K562 (cell line): ENCODE measurements at regions not wholly inside any gene's neighbourhood (a gene's known extent, or its start where the extent isn't known, plus 50 kb on each side); places are given as distances from the start of the nearest gene placed in this dataset.

ENCODE experiments used
- ATAC-seq: fragments of 200-7000 bp; cut with Tn5 transposase; 3 replicates; pipeline ENCODE4 v1.9.1; 2020; ENCODE audit warnings: moderate library complexity
- BruUV-seq: library from RNA; stranded (reverse); fragments of 400-500 nt; replicated peaks from 2 replicates; lab custom pipeline; 2021; lab: Mats Ljungman, UMichigan
- CTCF ChIA-PET: fragments of 300-600 bp; formaldehyde crosslinking; extraction: SDS; loops from one replicate; lab custom pipeline; 2021; ENCODE audit warnings: low intra/inter-chr PET ratio; lab: Yijun Ruan, JAX
- POLR2A ChIA-PET: fragments of 300-600, 350-650 bp; sonication (Branson Sonifier 250); formaldehyde crosslinking; extraction: SDS; loops from one replicate; lab custom pipeline; 2021; ENCODE audit warnings: antibody characterized with exemption, inconsistent platforms; lab: Yijun Ruan, JAX
- DNase-seq, 4 experiments: peaks; one replicate each; pipeline versions ENCODE4 v3.0.0 to v3.0.0-alpha.2; 2011 to 2018; ENCODE audit warnings: low spot score in 3 of 4, mixed read lengths in 3 of 4; ENCODE audit errors: extremely low read depth in 1 of 4
- FAIRE-seq: peaks from 2 replicates; lab custom pipeline; 2011; peaks lifted over from hg19 to GRCh38; lab: Jason Lieb, UNC
- H2AFZ ChIP-seq: 2 replicates; pipeline ENCODE4 v1.6.0; 2011; ENCODE audit warnings: low read depth, low read length, control low read depth, inconsistent platforms
- H3K27ac ChIP-seq: fragments of 200-600 bp; 3 replicates; pipeline ENCODE4 v1.8.0; 2011; ENCODE audit warnings: low read depth, mild to moderate bottlenecking, control low read depth, inconsistent platforms, low read length, moderate library complexity, mixed read lengths; ENCODE audit errors: extremely low read depth
- H3K27me3 ChIP-seq, 2 experiments: fragments of 300-600 bp in 1 of 2; 2 replicates in 1 of 2; 3 replicates in 1 of 2; pipeline versions ENCODE4 v1.6.0 to v1.8.0; 2011; ENCODE audit warnings: inconsistent platforms in 2 of 2, low read length in 2 of 2, mild to moderate bottlenecking in 1 of 2, mixed read lengths in 1 of 2, moderate library complexity in 1 of 2; ENCODE audit not compliant: control insufficient read depth in 2 of 2, insufficient read depth in 2 of 2
- H3K36me3 ChIP-seq: fragments of 300-600 bp; 3 replicates; pipeline ENCODE4 v1.8.0; 2011; ENCODE audit warnings: mild to moderate bottlenecking, low read length, inconsistent platforms; ENCODE audit not compliant: control insufficient read depth, insufficient read depth
- H3K4me1 ChIP-seq, 2 experiments: fragments of 200-600 bp in 1 of 2; replicated peaks in 1 of 2; 2 replicates in 1 of 2; 3 replicates in 1 of 2; pipeline versions ENCODE4 v1.5.1 to v1.8.0; 2011; ENCODE audit warnings: inconsistent platforms in 2 of 2, low read length in 2 of 2, mild to moderate bottlenecking in 1 of 2, mixed read lengths in 1 of 2, moderate library complexity in 1 of 2; ENCODE audit not compliant: control insufficient read depth in 2 of 2, insufficient read depth in 2 of 2
- H3K4me2 ChIP-seq: 2 replicates; pipeline ENCODE4 v1.6.1; 2011; ENCODE audit warnings: low read length, control low read depth, inconsistent platforms, mixed read lengths; ENCODE audit not compliant: insufficient read depth
- H3K4me3 ChIP-seq: fragments of 200-600 bp; sonication (generic), shearing (Covaris generic); 2 replicates; pipeline ENCODE4 v1.5.1; 2016; ENCODE audit warnings: control low read depth, inconsistent platforms
- H3K79me2 ChIP-seq: fragments of 200-600 bp; 3 replicates; pipeline ENCODE4 v1.8.0; 2011; ENCODE audit warnings: low read length, inconsistent platforms; ENCODE audit not compliant: control insufficient read depth, insufficient read depth
- H3K9ac ChIP-seq, 2 experiments: 2 replicates each; pipeline versions ENCODE4 v1.6.0 to v1.6.1; 2011; ENCODE audit warnings: low read depth in 2 of 2, low read length in 2 of 2, control low read depth in 1 of 2, inconsistent platforms in 1 of 2, mild to moderate bottlenecking in 1 of 2, mixed read lengths in 1 of 2; ENCODE audit not compliant: insufficient read depth in 1 of 2
- H3K9me1 ChIP-seq: one replicate; pipeline ENCODE4 v1.6.0; 2011; ENCODE audit warnings: inconsistent platforms, mild to moderate bottlenecking, low read length, moderate library complexity; ENCODE audit not compliant: control insufficient read depth, insufficient read depth
- H3K9me3 ChIP-seq: replicated peaks from 2 replicates; pipeline ENCODE4 v1.5.1; 2011; ENCODE audit warnings: low read depth, low read length, inconsistent platforms; ENCODE audit not compliant: control insufficient read depth, insufficient read depth
- H4K20me1 ChIP-seq: replicated peaks from 2 replicates; pipeline ENCODE4 v1.6.1; 2011; ENCODE audit warnings: low read length, inconsistent platforms, mixed read lengths; ENCODE audit not compliant: control insufficient read depth, insufficient read depth
- ADNP ChIP-seq: fragments of 200-800 bp; sonication (Bioruptor generic); IDR thresholded peaks from 2 replicates; pipeline ENCODE4 v1.6.1; 2016; ENCODE audit warnings: missing genetic modification characterization, missing compliant biosample characterization
- ARNT ChIP-seq, 2 experiments: fragments of 450-650 bp; IDR thresholded peaks; 2 replicates each; pipeline ENCODE4 v1.6.1; 2016; ENCODE audit warnings: mild to moderate bottlenecking in 1 of 2
- EP400 ChIP-seq: fragments of 450-650 bp; IDR thresholded peaks from 2 replicates; pipeline ENCODE4 v1.6.1; 2017; ENCODE audit warnings: antibody characterized with exemption, mild to moderate bottlenecking, moderate library complexity
- ETV6 ChIP-seq, 3 experiments: fragments of 150-350 bp in 1 of 3; sonication (generic) in 1 of 3; formaldehyde crosslinking in 1 of 3; IDR thresholded peaks; 2 replicates each; pipeline versions ENCODE4 v1.6.1 to v1.8.0; 2014 to 2022; ENCODE audit warnings: borderline replicate concordance in 2 of 3, low read depth in 2 of 3, antibody characterized with exemption in 1 of 3, low read length in 1 of 3, mild to moderate bottlenecking in 1 of 3, missing genetic modification reagents in 1 of 3
- EZH2 ChIP-seq: IDR thresholded peaks from 2 replicates; pipeline ENCODE4 v1.6.1; 2012; ENCODE audit warnings: low read depth, mild to moderate bottlenecking, inconsistent platforms, low read length, borderline replicate concordance
- MAX ChIP-seq: sonication (generic); formaldehyde crosslinking; IDR thresholded peaks from 2 replicates; pipeline ENCODE4 v1.9.0; 2022; ENCODE audit warnings: mild to moderate bottlenecking, missing genetic modification reagents
- NCOA6 ChIP-seq: fragments of 450-650 bp; IDR thresholded peaks from 2 replicates; pipeline ENCODE4 v1.6.1; 2017; ENCODE audit warnings: mild to moderate bottlenecking
- RBM17 ChIP-seq: fragments of 200-400 bp; formaldehyde crosslinking; IDR thresholded peaks from 2 replicates; pipeline ENCODE4 v1.6.1; 2017; ENCODE audit warnings: low read depth, mild to moderate bottlenecking, low read length, borderline replicate concordance
- ZMIZ1 ChIP-seq, 2 experiments: fragments of 150-350 bp in 1 of 2; IDR thresholded peaks; 2 replicates each; pipeline ENCODE4 v1.6.1; 2012 to 2016; ENCODE audit warnings: low read depth in 2 of 2, low read length in 2 of 2, mild to moderate bottlenecking in 1 of 2, moderate library complexity in 1 of 2
- WGBS: fragments of 100-300 bp; shearing (Covaris generic); methylation state at CpG from one replicate; pipeline ENCODE4 v1.1.6; 2016; ENCODE audit warnings: low coverage, mixed read lengths; ENCODE audit not compliant: insufficient coverage; ENCODE audit errors: missing lambda C conversion rate; 5-methylcytosine and 5-hydroxymethylcytosine counted together
- in situ Hi-C: fragments of 300-500 bp; cut with MboI; formaldehyde crosslinking; loops from 4 replicates; pipeline ENCODE4 v1.15.0; 2018; ENCODE audit warnings: inconsistent platforms, mixed read lengths
- intact Hi-C: fragments of 100-400 bp; cut with micrococcal nuclease; formaldehyde crosslinking; loops from 2 replicates; pipeline ENCODE4 v1.14.2; 2022

GRCh38 chr7:7117935-7118586, 64.3 kb upstream of the C1GALT1 start:
- no peaks in the 10 kb centered on the region for H3K27me3 ChIP-seq
- H3K9ac ChIP-seq = no peak overlapping the region; a peak in 1 of 4 replicates
- intact Hi-C loops = no loop called here
- no peak overlapping the region for H3K4me2 ChIP-seq
- no peaks in the 10 kb centered on the region for H3K9me1 ChIP-seq
- no peaks in the 10 kb centered on the region; a peak in 1 of 5 replicates for H3K4me1 ChIP-seq
- H4K20me1 ChIP-seq = no peaks in the 10 kb centered on the region
- ATAC-seq = peak; percentile 62
- no TSS peak for BruUV-seq
- in situ Hi-C loops = no loop called here
- CTCF ChIA-PET = no interaction called here
- H3K9me3 ChIP-seq = no peaks in the 10 kb centered on the region
- no peak for FAIRE-seq
- no peaks in the 10 kb centered on the region for H3K79me2 ChIP-seq
- POLR2A ChIA-PET = interaction anchor here (0.9 to 1.1 kb wide), 5 partner anchors 10 to 64 kb away, joined by 3 to 4 read pairs (median 3); partner anchors contain the start of gene C1GALT1
- TF ChIP-seq ARNT (IDR thresholded peaks at IDR 0.05) = no peak
- TF ChIP-seq EP400 = peak; percentile 21; the same call in 1 of the 2 replicates
- no peaks in the 10 kb centered on the region for H3K36me3 ChIP-seq
- peak overlapping the region; percentile 30 for H2AFZ ChIP-seq
- DNase-seq = no peak
- WGBS = 46% methylated on average over 10 of the region's 10 CpGs
- no peak overlapping the region for H3K27ac ChIP-seq
- no peak overlapping the region for H3K4me3 ChIP-seq

- FAIRE-seq (no peak), DNase-seq (no peak), ATAC-seq (no peak)
- Histone ChIP-seq H4K20me1 (no peaks in the 10 kb centered on the region), H3K36me3 (no peaks in the 10 kb centered on the region), H3K27ac (no peak overlapping the region), H3K4me3 (no peak overlapping the region), H3K79me2 (no peaks in the 10 kb centered on the region), H3K4me1 (no peaks in the 10 kb centered on the region; a peak in 1 of 5 replicates), H3K9me3 (no peaks in the 10 kb centered on the region), H2AFZ (no peak overlapping the region), H3K27me3 (no peaks in the 10 kb centered on the region), H3K4me2 (no peak overlapping the region), H3K9me1 (no peaks in the 10 kb centered on the region), H3K9ac (no peak overlapping the region)
- in situ Hi-C loops (no loop called here), intact Hi-C loops (no loop called here)
- POLR2A ChIA-PET = interaction anchor here (1.1 to 1.9 kb wide), 2 partner anchors 14 to 22 kb away, joined by 3 to 4 read pairs; no protein-coding TSS in a partner anchor
- WGBS = 56% methylated on average over 2 of the region's 2 CpGs
- CTCF ChIA-PET = no interaction called here
- BruUV-seq = no TSS peak
- TF ChIP-seq NCOA6 (no peak), ZMIZ1 (IDR thresholded peaks at IDR 0.05; ENCODE audit: low read depth in 2 of 2, low read length in 2 of 2) (no peak), ADNP (no peak), ETV6 (IDR thresholded peaks at IDR 0.05; ENCODE audit: borderline replicate concordance in 1 of 2, low read depth in 2 of 2, low read length in 1 of 2) (no peak), ETV6 (CRISPR knock-in tag; IDR thresholded peaks at IDR 0.05; ENCODE audit: borderline replicate concordance) (no peak), MAX (no peak), EZH2 (no peak), RBM17 (no peak)
Observed at GRCh38 chr7:7118822-7119221, 63.5 kb upstream of the C1GALT1 start.
